ENCODE measurements at regions not wholly inside any gene's neighbourhood (a gene's known extent, or its start where the extent isn't known, plus 50 kb on each side); places are given as distances from the start of the nearest gene placed in this dataset.

GRCh38 chr21:40997831-40998230, 150.9 kb upstream of the DSCAM start:
- H3K4me1 ChIP-seq = no peaks in the 10 kb centered on the region
- H3K9me3 ChIP-seq = peaks cover 8% of the 10 kb centered on the region
- DNase-seq (ENCODE audit: low spot score in 2 of 2) = no peak
- 96% methylated on average over 3 of the region's 3 CpGs for WGBS
- H3K36me3 ChIP-seq = no peaks in the 10 kb centered on the region
- H3K27ac ChIP-seq = no peak overlapping the region
- TF ChIP-seq EP300 (IDR thresholded peaks at IDR 0.05) (no peak), POLR2AphosphoS5 (IDR thresholded peaks at IDR 0.05) (no peak), CTCF (IDR thresholded peaks at IDR 0.05) (no peak), POLR2A (IDR thresholded peaks at IDR 0.05) (no peak)
- no peaks in the 10 kb centered on the region for H3K27me3 ChIP-seq
- no peak overlapping the region for H3K4me3 ChIP-seq

GRCh38 chr21:41000838-41001237, 153.9 kb upstream of the DSCAM start:
- no peaks in the 10 kb centered on the region for H3K36me3 ChIP-seq
- TF ChIP-seq CTCF (IDR thresholded peaks at IDR 0.05) (no peak), POLR2A (IDR thresholded peaks at IDR 0.05) (no peak), EP300 (IDR thresholded peaks at IDR 0.05) (no peak), POLR2AphosphoS5 (IDR thresholded peaks at IDR 0.05) (no peak)
- DNase-seq (ENCODE audit: low spot score in 2 of 2) = no peak
- no peak overlapping the region for H3K27ac ChIP-seq
- H3K27me3 ChIP-seq = no peaks in the 10 kb centered on the region
- WGBS = 94% methylated on average over 1 of the region's 1 CpG
- H3K9me3 ChIP-seq = peaks cover 8% of the 10 kb centered on the region
- H3K4me3 ChIP-seq = no peak overlapping the region
- no peaks in the 10 kb centered on the region for H3K4me1 ChIP-seq

- WGBS = 84% methylated on average over 6 of the region's 6 CpGs
- Histone ChIP-seq H3K9me3 (peaks cover 4% of the 10 kb centered on the region), H3K27me3 (no peaks in the 10 kb centered on the region), H3K4me1 (no peaks in the 10 kb centered on the region), H3K36me3 (no peaks in the 10 kb centered on the region), H3K27ac (no peak overlapping the region), H3K4me3 (no peak overlapping the region)
- no peak for DNase-seq (ENCODE audit: low spot score in 2 of 2)
- TF ChIP-seq POLR2AphosphoS5 (IDR thresholded peaks at IDR 0.05) = no peak
Measured at GRCh38 chr21:41006636-41007035, 159.7 kb upstream of the DSCAM start.

GRCh38 chr21:41008351-41008750, 159.6 kb upstream of the BACE2 start:
- Histone ChIP-seq H3K27ac (no peak overlapping the region), H3K36me3 (no peaks in the 10 kb centered on the region), H3K4me1 (no peaks in the 10 kb centered on the region), H3K4me3 (no peak overlapping the region), H3K9me3 (no peaks in the 10 kb centered on the region), H3K27me3 (no peaks in the 10 kb centered on the region)
- no peak for DNase-seq (ENCODE audit: low spot score in 2 of 2)
- WGBS = 88% methylated on average over 6 of the region's 6 CpGs
- TF ChIP-seq POLR2AphosphoS5 (IDR thresholded peaks at IDR 0.05) = no peak
- TF ChIP-seq CTCF (IDR thresholded peaks at IDR 0.05) = no peak
- no peak for TF ChIP-seq EP300 (IDR thresholded peaks at IDR 0.05)
- TF ChIP-seq POLR2A (IDR thresholded peaks at IDR 0.05) = no peak

DNA sequence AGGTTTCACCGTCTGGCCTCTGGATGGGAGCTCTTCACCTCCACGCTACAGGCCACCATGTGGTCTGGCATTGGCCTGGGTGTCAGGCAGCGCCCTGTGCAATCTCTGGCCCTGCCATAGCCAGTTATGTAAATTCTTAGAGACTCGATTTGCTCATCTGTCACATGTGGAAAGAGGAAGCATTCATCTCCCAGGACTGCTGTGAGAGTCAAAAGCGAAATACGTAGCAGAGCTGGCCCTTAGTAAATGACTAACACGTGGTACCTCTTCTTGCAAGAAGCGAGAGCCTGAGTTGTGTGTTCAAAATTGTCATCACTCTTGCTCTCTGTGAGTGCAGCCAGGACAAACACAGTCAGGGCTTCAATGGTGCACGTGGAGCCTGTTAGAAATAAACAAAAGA, 159.0 kb upstream of the BACE2 start:
- TF ChIP-seq POLR2AphosphoS5 (IDR thresholded peaks at IDR 0.05) = no peak
- TF ChIP-seq CTCF (IDR thresholded peaks at IDR 0.05) = no peak
- no peak for TF ChIP-seq POLR2A (IDR thresholded peaks at IDR 0.05)
- no peak for TF ChIP-seq EP300 (IDR thresholded peaks at IDR 0.05)
- Histone ChIP-seq H3K27ac (no peak overlapping the region), H3K9me3 (no peaks in the 10 kb centered on the region), H3K4me3 (no peak overlapping the region), H3K4me1 (no peaks in the 10 kb centered on the region), H3K36me3 (no peaks in the 10 kb centered on the region), H3K27me3 (no peaks in the 10 kb centered on the region)
- WGBS = 59% methylated on average over 8 of the region's 9 CpGs
- no peak for DNase-seq (ENCODE audit: low spot score in 2 of 2)

GRCh38 chr21:41009398-41010100, 158.4 kb upstream of the BACE2 start:
- no peaks in the 10 kb centered on the region for H3K27me3 ChIP-seq
- 51% methylated on average over 5 of the region's 5 CpGs for WGBS
- H3K9me3 ChIP-seq = no peaks in the 10 kb centered on the region
- H3K4me3 ChIP-seq = no peak overlapping the region
- DNase-seq (ENCODE audit: low spot score in 2 of 2) = no peak
- no peak for TF ChIP-seq CTCF (IDR thresholded peaks at IDR 0.05)
- no peak for TF ChIP-seq EP300 (IDR thresholded peaks at IDR 0.05)
- TF ChIP-seq POLR2AphosphoS5 (IDR thresholded peaks at IDR 0.05) = no peak
- no peak for TF ChIP-seq POLR2A (IDR thresholded peaks at IDR 0.05)
- no peaks in the 10 kb centered on the region for H3K36me3 ChIP-seq
- H3K27ac ChIP-seq = no peak overlapping the region
- H3K4me1 ChIP-seq = no peaks in the 10 kb centered on the region
